IMR-90 (cell line): ENCODE measurements at regions not wholly inside any gene's neighbourhood (a gene's known extent, or its start where the extent isn't known, plus 50 kb on each side); places are given as distances from the start of the nearest gene placed in this dataset.

ENCODE experiments used
- CTCF ChIP-seq: conservative IDR thresholded peaks from 2 replicates; pipeline ENCODE4 v1.5.1; 2012; ENCODE audit warnings: mild to moderate bottlenecking, low read depth, low read length, improper control_type of control experiment
- FOS ChIP-seq: fragments of 150-350 bp; IDR thresholded peaks from 2 replicates; pipeline ENCODE4 v1.6.1; 2016; ENCODE audit warnings: low read depth, low read length
- MAZ ChIP-seq: IDR thresholded peaks from 2 replicates; pipeline ENCODE4 v1.6.1; 2012; ENCODE audit warnings: low read depth, mild to moderate bottlenecking, low read length, improper control_type of control experiment, moderate library complexity, borderline replicate concordance
- POLR2A ChIP-seq: IDR thresholded peaks from 2 replicates; pipeline ENCODE4 v1.6.1; 2012; ENCODE audit warnings: mild to moderate bottlenecking, low read depth, low read length
- RCOR1 ChIP-seq: IDR thresholded peaks from 2 replicates; pipeline ENCODE4 v1.6.1; 2012; ENCODE audit warnings: mild to moderate bottlenecking, low read length, improper control_type of control experiment; ENCODE audit not compliant: insufficient replicate concordance
- SMC3 ChIP-seq: fragments of 150-350 bp; IDR thresholded peaks from 2 replicates; pipeline ENCODE4 v1.6.1; 2016; ENCODE audit warnings: low read depth, mild to moderate bottlenecking, antibody characterized with exemption, low read length, moderate library complexity
- USF2 ChIP-seq: fragments of 150-350 bp; IDR thresholded peaks from 2 replicates; pipeline ENCODE4 v1.6.1; 2017; ENCODE audit warnings: mild to moderate bottlenecking, antibody characterized with exemption, low read length, low read depth

- TF ChIP-seq CTCF, result no peak
- no peak for TF ChIP-seq POLR2A
- TF ChIP-seq SMC3, result no peak
- no peak for TF ChIP-seq USF2
- no peak for TF ChIP-seq RCOR1
- no peak for TF ChIP-seq FOS
- TF ChIP-seq MAZ, result no peak
Measured at GRCh38 chr3:144497452-144497851, 525.8 kb downstream of the DIPK2A start.
